ENCODE measurements at regions not wholly inside any gene's neighbourhood (a gene's known extent, or its start where the extent isn't known, plus 50 kb on each side); places are given as distances from the start of the nearest gene placed in this dataset.

DNA sequence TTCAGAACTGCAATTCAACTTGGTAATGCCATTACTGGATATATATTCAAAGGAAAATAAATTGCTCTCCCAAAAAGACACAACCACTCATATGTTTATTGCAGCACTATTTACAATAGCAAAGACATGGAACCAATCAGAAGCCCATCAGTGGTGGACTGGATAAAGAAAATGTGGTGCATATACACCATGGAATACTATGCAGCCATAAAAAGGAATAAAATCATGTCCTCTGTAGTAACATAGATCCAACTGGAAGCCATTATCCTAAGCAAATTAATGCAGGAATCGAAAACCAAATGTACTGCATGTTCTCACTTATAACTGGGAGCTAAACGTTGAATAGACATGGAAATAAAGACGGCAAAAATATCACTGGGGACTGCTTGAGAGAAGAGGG is 117.0 kb downstream of the MAP3K21 start (continued):
- TF ChIP-seq, protein P1, sequence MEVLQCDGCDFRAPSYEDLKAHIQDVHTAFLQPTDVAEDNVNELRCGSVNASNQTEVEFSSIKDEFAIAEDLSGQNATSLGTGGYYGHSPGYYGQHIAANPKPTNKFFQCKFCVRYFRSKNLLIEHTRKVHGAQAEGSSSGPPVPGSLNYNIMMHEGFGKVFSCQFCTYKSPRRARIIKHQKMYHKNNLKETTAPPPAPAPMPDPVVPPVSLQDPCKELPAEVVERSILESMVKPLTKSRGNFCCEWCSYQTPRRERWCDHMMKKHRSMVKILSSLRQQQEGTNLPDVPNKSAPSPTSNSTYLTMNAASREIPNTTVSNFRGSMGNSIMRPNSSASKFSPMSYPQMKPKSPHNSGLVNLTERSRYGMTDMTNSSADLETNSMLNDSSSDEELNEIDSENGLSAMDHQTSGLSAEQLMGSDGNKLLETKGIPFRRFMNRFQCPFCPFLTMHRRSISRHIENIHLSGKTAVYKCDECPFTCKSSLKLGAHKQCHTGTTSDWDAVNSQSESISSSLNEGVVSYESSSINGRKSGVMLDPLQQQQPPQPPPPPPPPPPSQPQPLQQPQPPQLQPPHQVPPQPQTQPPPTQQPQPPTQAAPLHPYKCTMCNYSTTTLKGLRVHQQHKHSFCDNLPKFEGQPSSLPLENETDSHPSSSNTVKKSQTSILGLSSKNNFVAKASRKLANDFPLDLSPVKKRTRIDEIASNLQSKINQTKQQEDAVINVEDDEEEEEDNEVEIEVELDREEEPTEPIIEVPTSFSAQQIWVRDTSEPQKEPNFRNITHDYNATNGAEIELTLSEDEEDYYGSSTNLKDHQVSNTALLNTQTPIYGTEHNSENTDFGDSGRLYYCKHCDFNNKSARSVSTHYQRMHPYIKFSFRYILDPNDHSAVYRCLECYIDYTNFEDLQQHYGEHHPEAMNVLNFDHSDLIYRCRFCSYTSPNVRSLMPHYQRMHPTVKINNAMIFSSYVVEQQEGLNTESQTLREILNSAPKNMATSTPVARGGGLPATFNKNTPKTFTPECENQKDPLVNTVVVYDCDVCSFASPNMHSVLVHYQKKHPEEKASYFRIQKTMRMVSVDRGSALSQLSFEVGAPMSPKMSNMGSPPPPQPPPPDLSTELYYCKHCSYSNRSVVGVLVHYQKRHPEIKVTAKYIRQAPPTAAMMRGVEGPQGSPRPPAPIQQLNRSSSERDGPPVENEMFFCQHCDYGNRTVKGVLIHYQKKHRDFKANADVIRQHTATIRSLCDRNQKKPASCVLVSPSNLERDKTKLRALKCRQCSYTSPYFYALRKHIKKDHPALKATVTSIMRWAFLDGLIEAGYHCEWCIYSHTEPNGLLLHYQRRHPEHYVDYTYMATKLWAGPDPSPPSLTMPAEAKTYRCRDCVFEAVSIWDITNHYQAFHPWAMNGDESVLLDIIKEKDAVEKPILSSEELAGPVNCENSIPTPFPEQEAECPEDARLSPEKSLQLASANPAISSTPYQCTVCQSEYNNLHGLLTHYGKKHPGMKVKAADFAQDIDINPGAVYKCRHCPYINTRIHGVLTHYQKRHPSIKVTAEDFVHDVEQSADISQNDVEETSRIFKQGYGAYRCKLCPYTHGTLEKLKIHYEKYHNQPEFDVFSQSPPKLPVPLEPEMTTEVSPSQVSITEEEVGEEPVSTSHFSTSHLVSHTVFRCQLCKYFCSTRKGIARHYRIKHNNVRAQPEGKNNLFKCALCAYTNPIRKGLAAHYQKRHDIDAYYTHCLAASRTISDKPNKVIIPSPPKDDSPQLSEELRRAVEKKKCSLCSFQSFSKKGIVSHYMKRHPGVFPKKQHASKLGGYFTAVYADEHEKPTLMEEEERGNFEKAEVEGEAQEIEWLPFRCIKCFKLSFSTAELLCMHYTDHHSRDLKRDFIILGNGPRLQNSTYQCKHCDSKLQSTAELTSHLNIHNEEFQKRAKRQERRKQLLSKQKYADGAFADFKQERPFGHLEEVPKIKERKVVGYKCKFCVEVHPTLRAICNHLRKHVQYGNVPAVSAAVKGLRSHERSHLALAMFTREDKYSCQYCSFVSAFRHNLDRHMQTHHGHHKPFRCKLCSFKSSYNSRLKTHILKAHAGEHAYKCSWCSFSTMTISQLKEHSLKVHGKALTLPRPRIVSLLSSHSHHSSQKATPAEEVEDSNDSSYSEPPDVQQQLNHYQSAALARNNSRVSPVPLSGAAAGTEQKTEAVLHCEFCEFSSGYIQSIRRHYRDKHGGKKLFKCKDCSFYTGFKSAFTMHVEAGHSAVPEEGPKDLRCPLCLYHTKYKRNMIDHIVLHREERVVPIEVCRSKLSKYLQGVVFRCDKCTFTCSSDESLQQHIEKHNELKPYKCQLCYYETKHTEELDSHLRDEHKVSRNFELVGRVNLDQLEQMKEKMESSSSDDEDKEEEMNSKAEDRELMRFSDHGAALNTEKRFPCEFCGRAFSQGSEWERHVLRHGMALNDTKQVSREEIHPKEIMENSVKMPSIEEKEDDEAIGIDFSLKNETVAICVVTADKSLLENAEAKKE (CRISPR knock-in tag; IDR thresholded peaks at IDR 0.05), result no peak
- TF ChIP-seq NANOG (IDR thresholded peaks at IDR 0.05; ENCODE audit: borderline replicate concordance) (no peak), ZNF331 (CRISPR knock-in tag; IDR thresholded peaks at IDR 0.05; ENCODE audit: low read depth) (no peak), POLR2AphosphoS5 (IDR thresholded peaks at IDR 0.05; ENCODE audit: low read depth) (no peak), STAT1 (IDR thresholded peaks at IDR 0.05; ENCODE audit: unreplicated experiment) (no peak), CTCF (conservative IDR thresholded peaks at IDR 0.05; ENCODE audit: low read depth in 2 of 2) (no peak), JUNB (IDR thresholded peaks at IDR 0.05; ENCODE audit: unreplicated experiment) (no peak), EZH2 (IDR thresholded peaks at IDR 0.05; ENCODE audit: low read depth, unreplicated experiment) (no peak)
- TF ChIP-seq, protein P2, sequence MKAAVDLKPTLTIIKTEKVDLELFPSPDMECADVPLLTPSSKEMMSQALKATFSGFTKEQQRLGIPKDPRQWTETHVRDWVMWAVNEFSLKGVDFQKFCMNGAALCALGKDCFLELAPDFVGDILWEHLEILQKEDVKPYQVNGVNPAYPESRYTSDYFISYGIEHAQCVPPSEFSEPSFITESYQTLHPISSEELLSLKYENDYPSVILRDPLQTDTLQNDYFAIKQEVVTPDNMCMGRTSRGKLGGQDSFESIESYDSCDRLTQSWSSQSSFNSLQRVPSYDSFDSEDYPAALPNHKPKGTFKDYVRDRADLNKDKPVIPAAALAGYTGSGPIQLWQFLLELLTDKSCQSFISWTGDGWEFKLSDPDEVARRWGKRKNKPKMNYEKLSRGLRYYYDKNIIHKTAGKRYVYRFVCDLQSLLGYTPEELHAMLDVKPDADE (IDR thresholded peaks at IDR 0.05), result no peak

Data from GM23338 (cell line).